Astrocyte (in vitro differentiated cells and primary cell): ENCODE measurements at regions not wholly inside any gene's neighbourhood (a gene's known extent, or its start where the extent isn't known, plus 50 kb on each side); places are given as distances from the start of the nearest gene placed in this dataset.
"Not testable (repeated sequence)": the region's sequence is repeated elsewhere in the genome, so short reads cannot be mapped to it uniquely, and the experiment has no call there.

Source experiments
- CTCF ChIP-seq: IDR thresholded peaks from 2 replicates; pipeline ENCODE4 v1.5.1; 2011; ENCODE audit warnings: low read depth, mild to moderate bottlenecking, inconsistent platforms, low read length, moderate library complexity; ENCODE audit not compliant: insufficient read depth
- EZH2 ChIP-seq: IDR thresholded peaks from 2 replicates; pipeline ENCODE4 v1.6.1; 2012; ENCODE audit warnings: mild to moderate bottlenecking, low read length, inconsistent platforms; ENCODE audit not compliant: insufficient read depth

GRCh38 chr17:21593452-21594105 lies 98.7 kb upstream of the KCNJ18 start:
- TF ChIP-seq CTCF, EZH2: not testable (repeated sequence)
